ENCODE measurements at regions not wholly inside any gene's neighbourhood (a gene's known extent, or its start where the extent isn't known, plus 50 kb on each side); places are given as distances from the start of the nearest gene placed in this dataset.

DNA sequence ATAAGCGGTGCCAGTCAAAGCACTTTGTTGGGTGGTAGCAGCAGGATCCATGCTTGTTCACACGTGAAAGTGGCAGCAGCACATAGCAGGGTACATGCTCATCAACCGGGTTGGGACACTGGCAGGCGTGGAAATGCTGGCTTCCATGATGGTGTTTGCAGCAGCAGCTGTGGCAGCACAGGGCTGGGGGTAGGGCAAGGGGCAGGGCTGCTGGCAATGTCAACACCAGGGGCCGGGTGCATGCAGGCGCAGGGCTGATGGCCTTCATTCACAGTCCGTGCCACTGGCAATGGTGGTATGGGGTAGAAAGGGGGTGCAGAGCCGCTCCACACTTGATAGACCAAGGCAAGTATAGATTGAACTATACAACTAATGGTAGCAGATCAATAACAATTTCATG is 374.7 kb upstream of the FAM241A start:
- no peak overlapping the region for H3K4me3 ChIP-seq (ENCODE audit: low read depth, low read length)
- TF ChIP-seq, protein P1, sequence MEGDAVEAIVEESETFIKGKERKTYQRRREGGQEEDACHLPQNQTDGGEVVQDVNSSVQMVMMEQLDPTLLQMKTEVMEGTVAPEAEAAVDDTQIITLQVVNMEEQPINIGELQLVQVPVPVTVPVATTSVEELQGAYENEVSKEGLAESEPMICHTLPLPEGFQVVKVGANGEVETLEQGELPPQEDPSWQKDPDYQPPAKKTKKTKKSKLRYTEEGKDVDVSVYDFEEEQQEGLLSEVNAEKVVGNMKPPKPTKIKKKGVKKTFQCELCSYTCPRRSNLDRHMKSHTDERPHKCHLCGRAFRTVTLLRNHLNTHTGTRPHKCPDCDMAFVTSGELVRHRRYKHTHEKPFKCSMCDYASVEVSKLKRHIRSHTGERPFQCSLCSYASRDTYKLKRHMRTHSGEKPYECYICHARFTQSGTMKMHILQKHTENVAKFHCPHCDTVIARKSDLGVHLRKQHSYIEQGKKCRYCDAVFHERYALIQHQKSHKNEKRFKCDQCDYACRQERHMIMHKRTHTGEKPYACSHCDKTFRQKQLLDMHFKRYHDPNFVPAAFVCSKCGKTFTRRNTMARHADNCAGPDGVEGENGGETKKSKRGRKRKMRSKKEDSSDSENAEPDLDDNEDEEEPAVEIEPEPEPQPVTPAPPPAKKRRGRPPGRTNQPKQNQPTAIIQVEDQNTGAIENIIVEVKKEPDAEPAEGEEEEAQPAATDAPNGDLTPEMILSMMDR (IDR thresholded peaks at IDR 0.05; ENCODE audit: insufficient read depth, low read depth, low read length), result no peak
- H3K27me3 ChIP-seq (ENCODE audit: control insufficient read depth, insufficient read depth, low read length), result no peaks in the 10 kb centered on the region
- POLR2A ChIA-PET, result no interaction called here
- H3K36me3 ChIP-seq (ENCODE audit: control insufficient read depth, insufficient read depth, low read length), result no peaks in the 10 kb centered on the region
- DNase-seq (ENCODE audit: low read depth), result no peak
- CTCF ChIA-PET, result interaction anchor here (0.6 kb wide), 1 partner anchor 268 kb away, joined by 3 read pairs; no protein-coding TSS in a partner anchor

DNA sequence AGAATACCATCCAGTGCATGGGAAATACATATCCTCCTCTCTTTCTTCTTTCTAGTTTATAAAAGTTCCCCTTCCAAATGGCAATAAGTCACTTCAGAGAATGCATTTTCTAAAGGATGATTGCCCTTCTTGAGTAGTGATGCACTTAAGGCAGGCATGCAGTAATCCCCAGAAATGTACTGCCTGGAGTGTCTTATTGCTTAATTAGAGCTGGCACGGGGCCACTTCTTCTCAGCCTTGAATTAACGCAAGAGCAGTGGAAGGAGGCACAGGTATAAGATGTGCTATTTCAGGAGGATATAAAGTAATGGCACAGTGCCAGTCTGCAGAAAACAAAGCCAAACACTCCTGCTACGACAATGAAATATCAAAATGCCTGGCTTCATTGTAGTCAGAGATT is 371.4 kb upstream of the FAM241A start:
- POLR2A ChIA-PET, result no interaction called here
- no peak for DNase-seq (ENCODE audit: low read depth)
- Histone ChIP-seq H3K27me3 (ENCODE audit: control insufficient read depth, insufficient read depth, low read length) (no peaks in the 10 kb centered on the region), H3K36me3 (ENCODE audit: control insufficient read depth, insufficient read depth, low read length) (no peaks in the 10 kb centered on the region), H3K4me3 (ENCODE audit: low read depth, low read length) (no peak overlapping the region)
- TF ChIP-seq, protein P1 (IDR thresholded peaks at IDR 0.05; ENCODE audit: insufficient read depth, low read depth, low read length), result no peak
- CTCF ChIA-PET, result no interaction called here

DNA sequence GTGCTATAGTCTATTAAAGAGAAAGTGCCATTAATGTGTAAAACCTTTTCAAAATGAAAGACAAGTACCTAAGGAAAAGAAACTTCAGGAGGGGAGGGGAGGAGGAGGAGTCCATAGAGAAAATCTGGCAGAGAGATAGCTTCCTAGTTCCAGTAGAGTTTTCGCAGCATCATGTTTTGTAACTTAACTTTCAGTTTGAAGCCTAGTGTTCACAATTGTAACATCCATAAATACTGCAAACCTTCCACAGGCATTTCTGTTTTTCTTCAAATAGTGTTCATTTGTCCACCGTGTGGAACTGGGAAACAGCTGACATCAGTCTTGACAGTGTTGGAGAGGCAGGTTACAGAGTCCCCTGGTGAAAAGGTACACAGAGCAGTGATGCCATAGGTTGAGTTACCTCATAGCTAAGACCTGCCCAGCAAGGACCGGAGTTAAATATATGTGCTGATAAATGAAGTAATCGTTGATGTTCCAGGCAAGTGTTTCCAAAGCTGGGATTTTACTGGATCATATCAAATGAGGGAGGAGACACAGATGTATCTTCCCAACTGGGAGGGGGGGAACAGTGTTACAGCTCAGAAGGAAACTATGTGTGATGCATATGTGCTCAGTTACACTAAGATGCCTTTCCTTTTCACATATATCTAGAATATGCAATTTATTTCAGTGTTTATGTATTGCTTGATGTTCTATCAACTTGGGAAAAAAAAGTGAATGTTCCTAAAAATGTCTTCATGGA is 369.5 kb upstream of the FAM241A start:
- TF ChIP-seq, protein P1 (IDR thresholded peaks at IDR 0.05; ENCODE audit: insufficient read depth, low read depth, low read length), result no peak
- Histone ChIP-seq H3K36me3 (ENCODE audit: control insufficient read depth, insufficient read depth, low read length) (no peaks in the 10 kb centered on the region), H3K27me3 (ENCODE audit: control insufficient read depth, insufficient read depth, low read length) (no peaks in the 10 kb centered on the region), H3K4me3 (ENCODE audit: low read depth, low read length) (no peak overlapping the region)
- ChIA-PET POLR2A (no interaction called here), CTCF (interaction anchor here (1.3 kb wide), 1 partner anchor 134 kb away, joined by 4 read pairs; no protein-coding TSS in a partner anchor)
- no peak for DNase-seq (ENCODE audit: low read depth)

DNA sequence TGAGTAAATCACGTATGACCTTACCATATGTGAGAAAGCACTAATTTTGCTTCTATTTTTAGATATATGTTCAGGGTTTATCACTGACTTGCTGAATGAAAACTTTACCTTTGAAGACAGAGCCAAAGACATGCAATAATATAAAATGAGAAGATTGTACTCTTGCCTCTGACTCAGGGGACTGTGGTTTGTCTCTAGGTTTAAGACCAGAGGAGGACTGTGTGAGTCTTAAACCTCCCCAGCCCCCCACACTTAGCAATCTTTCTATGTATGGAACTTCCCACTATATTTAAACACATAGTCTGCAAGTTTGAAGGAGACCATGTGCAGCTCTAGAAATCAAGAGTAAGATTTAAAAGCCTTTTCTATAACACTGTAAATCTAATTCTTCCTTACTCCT is 368.7 kb upstream of the FAM241A start:
- Histone ChIP-seq H3K4me3 (ENCODE audit: low read depth, low read length) (no peak overlapping the region), H3K27me3 (ENCODE audit: control insufficient read depth, insufficient read depth, low read length) (no peaks in the 10 kb centered on the region), H3K36me3 (ENCODE audit: control insufficient read depth, insufficient read depth, low read length) (no peaks in the 10 kb centered on the region)
- TF ChIP-seq, protein P1 (IDR thresholded peaks at IDR 0.05; ENCODE audit: insufficient read depth, low read depth, low read length), result no peak
- ChIA-PET POLR2A (no interaction called here), CTCF (no interaction called here)
- DNase-seq (ENCODE audit: low read depth), result no peak

DNA sequence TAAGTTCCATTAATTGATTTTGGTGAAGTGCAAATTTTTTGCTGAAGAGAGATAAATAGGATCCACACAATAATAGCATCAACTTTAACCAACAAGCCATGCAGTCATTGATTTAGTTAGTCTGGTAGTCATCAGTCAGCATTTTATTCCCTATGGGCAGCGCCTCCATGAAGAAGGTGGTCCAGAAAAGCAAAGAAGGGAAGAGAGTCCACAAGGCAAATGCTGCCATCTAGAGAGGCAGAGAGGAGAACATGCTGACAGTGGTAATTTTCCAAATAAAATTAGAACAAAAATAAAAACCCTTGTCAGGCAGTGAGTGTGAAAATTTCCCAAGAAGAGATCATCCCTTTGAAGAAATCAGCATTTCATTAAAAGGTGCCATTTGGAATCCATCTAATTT is 366.7 kb upstream of the FAM241A start:
- H3K4me3 ChIP-seq (ENCODE audit: low read depth, low read length), result no peak overlapping the region
- H3K36me3 ChIP-seq (ENCODE audit: control insufficient read depth, insufficient read depth, low read length), result no peaks in the 10 kb centered on the region
- ChIA-PET CTCF (interaction anchor here (1.0 to 1.3 kb wide), 3 partner anchors 12 to 99 kb away, joined by 3 read pairs; no protein-coding TSS in a partner anchor), POLR2A (no interaction called here)
- TF ChIP-seq, protein P1 (IDR thresholded peaks at IDR 0.05; ENCODE audit: insufficient read depth, low read depth, low read length), result peak; percentile 42
- no peak for DNase-seq (ENCODE audit: low read depth)
- H3K27me3 ChIP-seq (ENCODE audit: control insufficient read depth, insufficient read depth, low read length), result no peaks in the 10 kb centered on the region
